BLaER1 treated with 17β-estradiol and CSF1 and Interleukin-3, amounts not matched to agents 10 nM and 100 nM (cell line): ENCODE measurements at regions not wholly inside any gene's neighbourhood (a gene's known extent, or its start where the extent isn't known, plus 50 kb on each side); places are given as distances from the start of the nearest gene placed in this dataset.

Source experiments
- H3K27ac ChIP-seq, 11 experiments: shearing (Covaris generic); formaldehyde crosslinking; 2 replicates each; pipeline ENCODE4 v1.8.1; 2022
- H3K27me3 ChIP-seq, 11 experiments: shearing (Covaris generic); formaldehyde crosslinking; 2 replicates each; pipeline ENCODE4 v1.8.1; 2022
- H3K36me3 ChIP-seq, 11 experiments: shearing (Covaris generic); formaldehyde crosslinking; 2 replicates each; pipeline ENCODE4 v1.8.1; 2022
- H3K4me1 ChIP-seq, 10 experiments: shearing (Covaris generic); formaldehyde crosslinking; 2 replicates each; pipeline ENCODE4 v1.8.1; 2022
- H3K4me2 ChIP-seq, 11 experiments: shearing (Covaris generic); formaldehyde crosslinking; 2 replicates each; pipeline ENCODE4 v1.8.1; 2022
- H3K4me3 ChIP-seq, 10 experiments: shearing (Covaris generic); formaldehyde crosslinking; 2 replicates each; pipeline ENCODE4 v1.8.1; 2022
- H3K9ac ChIP-seq, 11 experiments: shearing (Covaris generic); formaldehyde crosslinking; 2 replicates each; pipeline ENCODE4 v1.8.1; 2022
- H3K9me3 ChIP-seq, 11 experiments: shearing (Covaris generic); formaldehyde crosslinking; replicated peaks in 1 of 11; 2 replicates each; pipeline ENCODE4 v1.8.1; 2022
- H4K20me1 ChIP-seq, 11 experiments: shearing (Covaris generic); formaldehyde crosslinking; 2 replicates each; pipeline ENCODE4 v1.8.1; 2022
- Cebpa-rat ChIP-seq, 11 experiments: shearing (Covaris generic); IDR thresholded peaks; 2 replicates each; pipeline ENCODE4 v1.8.1; 2022

GRCh38 chr11:69883292-69884255 is 64.4 kb upstream of the FGF3 start:
- Histone ChIP-seq H3K27ac (no peak overlapping the region), H3K9ac (no peak overlapping the region), H3K36me3 (no peaks in the 10 kb centered on the region), H3K4me2 (no peak overlapping the region), H3K9me3 (no peaks in the 10 kb centered on the region), H4K20me1 (peaks cover 0 to 26% (median 0%) of the 10 kb centered on the region in 11 experiments; a peak in 5 of 22 replicates), H3K4me1 (peaks cover 0 to under 1% (median 0%) of the 10 kb centered on the region in 10 experiments; a peak in 2 of 20 replicates), H3K4me3 (no peak overlapping the region), H3K27me3 (peaks cover 0 to under 1% (median 0%) of the 10 kb centered on the region in 11 experiments; a peak in 1 of 22 replicates)
- TF ChIP-seq Cebpa-rat (IDR thresholded peaks at IDR 0.05): no peak

- no peak overlapping the region for H3K4me3 ChIP-seq
- H4K20me1 ChIP-seq: peaks cover 0 to 29% (median 0%) of the 10 kb centered on the region in 11 experiments; a peak in 7 of 22 replicates
- peaks cover 0 to 8% (median 5%) of the 10 kb centered on the region in 10 experiments; a peak in 11 of 20 replicates for H3K4me1 ChIP-seq
- no peak overlapping the region for H3K9ac ChIP-seq
- no peak overlapping the region for H3K27ac ChIP-seq
- H3K27me3 ChIP-seq: peaks cover 2 to 7% (median 4%) of the 10 kb centered on the region in 11 experiments; a peak in 18 of 22 replicates
- no peaks in the 10 kb centered on the region for H3K36me3 ChIP-seq
- no peak for TF ChIP-seq Cebpa-rat (IDR thresholded peaks at IDR 0.05)
- H3K4me2 ChIP-seq: no peak overlapping the region
- H3K9me3 ChIP-seq: no peaks in the 10 kb centered on the region
Measured at GRCh38 chr11:69884286-69884685, 65.1 kb upstream of the FGF3 start.

GRCh38 chr11:69884751-69885150 is 65.5 kb upstream of the FGF3 start:
- H3K27ac ChIP-seq: no peak overlapping the region
- H4K20me1 ChIP-seq: peaks cover 0 to 29% (median under 1%) of the 10 kb centered on the region in 11 experiments; a peak in 7 of 22 replicates
- H3K27me3 ChIP-seq: peaks cover 6 to 12% (median 9%) of the 10 kb centered on the region in 11 experiments
- no peaks in the 10 kb centered on the region for H3K36me3 ChIP-seq
- peaks cover 0 to 12% (median 5%) of the 10 kb centered on the region in 10 experiments; a peak in 11 of 20 replicates for H3K4me1 ChIP-seq
- no peak overlapping the region for H3K4me2 ChIP-seq
- no peak for TF ChIP-seq Cebpa-rat (IDR thresholded peaks at IDR 0.05)
- no peak overlapping the region for H3K4me3 ChIP-seq
- no peak overlapping the region for H3K9ac ChIP-seq
- no peaks in the 10 kb centered on the region for H3K9me3 ChIP-seq

GRCh38 chr11:69887330-69887729 is 68.1 kb upstream of the FGF3 start:
- no peaks in the 10 kb centered on the region for H3K36me3 ChIP-seq
- H4K20me1 ChIP-seq: peaks cover 0 to 35% (median 6%) of the 10 kb centered on the region in 11 experiments; a peak in 9 of 22 replicates
- no peaks in the 10 kb centered on the region for H3K9me3 ChIP-seq
- TF ChIP-seq Cebpa-rat (IDR thresholded peaks at IDR 0.05): no peak
- H3K27ac ChIP-seq: no peak overlapping the region
- peaks cover 17 to 38% (median 31%) of the 10 kb centered on the region in 11 experiments for H3K27me3 ChIP-seq
- H3K4me3 ChIP-seq: no peak overlapping the region
- H3K4me2 ChIP-seq: no peak overlapping the region
- no peak overlapping the region for H3K9ac ChIP-seq
- peaks cover 0 to 22% (median 9%) of the 10 kb centered on the region in 10 experiments; a peak in 15 of 20 replicates for H3K4me1 ChIP-seq

GRCh38 chr11:69887841-69888427 is 68.7 kb upstream of the FGF3 start:
- Histone ChIP-seq H3K4me3 (no peak overlapping the region), H3K9ac (no peak overlapping the region), H3K4me1 (peaks cover 0 to 28% (median 15%) of the 10 kb centered on the region in 10 experiments; a peak in 16 of 20 replicates), H3K27ac (no peak overlapping the region), H3K9me3 (no peaks in the 10 kb centered on the region), H3K27me3 (peaks cover 17 to 44% (median 31%) of the 10 kb centered on the region in 11 experiments), H3K36me3 (no peaks in the 10 kb centered on the region), H3K4me2 (no peak overlapping the region), H4K20me1 (peaks cover 0 to 35% (median 6%) of the 10 kb centered on the region in 11 experiments; a peak in 9 of 22 replicates)
- no peak for TF ChIP-seq Cebpa-rat (IDR thresholded peaks at IDR 0.05)

- Histone ChIP-seq H3K4me3 (no peak overlapping the region), H3K4me2 (peak overlapping the region in 6 of 11 experiments; percentile 5 to 47 (median 28); a peak in 9 of 22 replicates), H4K20me1 (peaks cover 0 to 31% (median 6%) of the 10 kb centered on the region in 11 experiments; a peak in 9 of 22 replicates), H3K9me3 (no peaks in the 10 kb centered on the region), H3K36me3 (no peaks in the 10 kb centered on the region), H3K27me3 (peaks cover 17 to 48% (median 31%) of the 10 kb centered on the region in 11 experiments), H3K4me1 (peaks cover 0 to 35% (median 21%) of the 10 kb centered on the region in 10 experiments; a peak in 16 of 20 replicates), H3K9ac (no peak overlapping the region), H3K27ac (no peak overlapping the region)
- no peak for TF ChIP-seq Cebpa-rat (IDR thresholded peaks at IDR 0.05)
Measured at GRCh38 chr11:69888483-69889181, 69.4 kb upstream of the FGF3 start.

GRCh38 chr11:69889400-69890318 is 70.4 kb upstream of the FGF3 start:
- Histone ChIP-seq H3K4me2 (peak overlapping the region in 4 of 11 experiments; percentile 23 to 47 (median 36); a peak in 7 of 22 replicates), H3K27me3 (peaks cover 17 to 48% (median 31%) of the 10 kb centered on the region in 11 experiments), H3K36me3 (no peaks in the 10 kb centered on the region), H3K4me1 (peaks cover 0 to 44% (median 21%) of the 10 kb centered on the region in 10 experiments; a peak in 16 of 20 replicates), H3K9ac (no peak overlapping the region), H3K27ac (no peak overlapping the region), H3K4me3 (no peak overlapping the region), H4K20me1 (peaks cover 0 to 28% (median 6%) of the 10 kb centered on the region in 11 experiments; a peak in 9 of 22 replicates), H3K9me3 (no peaks in the 10 kb centered on the region)
- no peak for TF ChIP-seq Cebpa-rat (IDR thresholded peaks at IDR 0.05)
